ENCODE measurements at regions not wholly inside any gene's neighbourhood (a gene's known extent, or its start where the extent isn't known, plus 50 kb on each side); places are given as distances from the start of the nearest gene placed in this dataset.

DNA sequence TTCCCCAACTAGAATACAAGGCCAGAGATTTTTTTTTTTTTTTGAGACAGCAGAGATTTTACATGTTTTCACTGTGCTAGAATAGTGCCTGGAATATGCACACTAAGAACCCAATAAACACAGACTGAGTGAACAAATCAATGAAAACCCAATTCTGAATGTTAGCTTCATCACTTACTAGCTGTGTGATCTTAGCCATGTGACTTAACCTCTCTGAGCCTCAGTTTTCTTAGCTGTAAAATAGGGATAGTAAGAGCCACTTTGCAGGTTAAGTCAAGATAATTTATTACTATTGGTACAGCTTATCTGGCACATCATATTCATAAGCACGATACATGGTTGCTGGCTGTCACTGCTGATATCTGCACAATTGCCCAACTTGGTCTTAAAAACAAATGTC lies 140.6 kb downstream of the EN1 start:
- BruUV-seq (replicated peaks): no TSS peak
- DNase-seq (ENCODE audit: low spot score): no peak
- ChIA-PET POLR2A (ENCODE audit: low non-redundant PET) (no interaction called here), CTCF (no interaction called here)
- intact Hi-C loops (cut with micrococcal nuclease; ENCODE audit: unreplicated experiment): no loop called here
- Histone ChIP-seq H3K9me3 (ENCODE audit: low read depth, low read length, poor library complexity, severe bottlenecking) (no peaks in the 10 kb centered on the region), H3K4me3 (ENCODE audit: low read depth, low read length, poor library complexity, severe bottlenecking) (no peak overlapping the region), H3K27me3 (replicated peaks; ENCODE audit: insufficient read depth, low read depth, low read length, poor library complexity) (no peaks in the 10 kb centered on the region), H3K36me3 (ENCODE audit: insufficient read depth, low read length, poor library complexity, severe bottlenecking) (no peaks in the 10 kb centered on the region), H3K27ac (ENCODE audit: low read depth, low read length, poor library complexity, severe bottlenecking) (no peak overlapping the region), H3K4me1 (ENCODE audit: insufficient read depth, low read length, poor library complexity, severe bottlenecking) (no peaks in the 10 kb centered on the region)
- TF ChIP-seq EZH2 (IDR thresholded peaks at IDR 0.05; ENCODE audit: borderline replicate concordance, low read depth, low read length, poor library complexity, severe bottlenecking): no peak
- TF ChIP-seq, protein P1, sequence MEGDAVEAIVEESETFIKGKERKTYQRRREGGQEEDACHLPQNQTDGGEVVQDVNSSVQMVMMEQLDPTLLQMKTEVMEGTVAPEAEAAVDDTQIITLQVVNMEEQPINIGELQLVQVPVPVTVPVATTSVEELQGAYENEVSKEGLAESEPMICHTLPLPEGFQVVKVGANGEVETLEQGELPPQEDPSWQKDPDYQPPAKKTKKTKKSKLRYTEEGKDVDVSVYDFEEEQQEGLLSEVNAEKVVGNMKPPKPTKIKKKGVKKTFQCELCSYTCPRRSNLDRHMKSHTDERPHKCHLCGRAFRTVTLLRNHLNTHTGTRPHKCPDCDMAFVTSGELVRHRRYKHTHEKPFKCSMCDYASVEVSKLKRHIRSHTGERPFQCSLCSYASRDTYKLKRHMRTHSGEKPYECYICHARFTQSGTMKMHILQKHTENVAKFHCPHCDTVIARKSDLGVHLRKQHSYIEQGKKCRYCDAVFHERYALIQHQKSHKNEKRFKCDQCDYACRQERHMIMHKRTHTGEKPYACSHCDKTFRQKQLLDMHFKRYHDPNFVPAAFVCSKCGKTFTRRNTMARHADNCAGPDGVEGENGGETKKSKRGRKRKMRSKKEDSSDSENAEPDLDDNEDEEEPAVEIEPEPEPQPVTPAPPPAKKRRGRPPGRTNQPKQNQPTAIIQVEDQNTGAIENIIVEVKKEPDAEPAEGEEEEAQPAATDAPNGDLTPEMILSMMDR (conservative IDR thresholded peaks at IDR 0.05; ENCODE audit: low read depth, low read length): no peak

DNA sequence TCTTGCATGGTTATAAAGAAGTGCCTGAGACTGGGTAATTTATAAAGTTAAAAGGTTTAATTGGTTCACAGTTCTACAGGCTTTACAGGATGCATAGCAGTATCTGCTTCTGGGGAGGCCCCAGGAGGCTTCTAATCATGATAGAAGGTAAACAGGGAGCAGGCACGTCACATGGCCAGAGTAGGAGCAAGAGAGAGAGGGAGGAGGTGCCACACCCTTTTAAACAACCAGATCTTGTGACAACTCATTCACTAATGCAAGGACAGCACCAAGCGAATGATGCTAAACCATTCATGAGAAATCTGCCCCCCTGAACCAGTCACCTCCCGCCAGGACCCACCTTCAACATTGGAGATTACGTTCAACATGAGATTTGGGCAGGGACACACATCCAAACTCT lies 141.1 kb downstream of the EN1 start:
- H3K27me3 ChIP-seq (replicated peaks; ENCODE audit: insufficient read depth, low read depth, low read length, poor library complexity): no peaks in the 10 kb centered on the region
- POLR2A ChIA-PET (ENCODE audit: low non-redundant PET): no interaction called here
- intact Hi-C loops (cut with micrococcal nuclease; ENCODE audit: unreplicated experiment): no loop called here
- H3K27ac ChIP-seq (ENCODE audit: low read depth, low read length, poor library complexity, severe bottlenecking): no peak overlapping the region
- no peaks in the 10 kb centered on the region for H3K4me1 ChIP-seq (ENCODE audit: insufficient read depth, low read length, poor library complexity, severe bottlenecking)
- BruUV-seq (replicated peaks): no TSS peak
- no peaks in the 10 kb centered on the region for H3K9me3 ChIP-seq (ENCODE audit: low read depth, low read length, poor library complexity, severe bottlenecking)
- CTCF ChIA-PET: no interaction called here
- no peaks in the 10 kb centered on the region for H3K36me3 ChIP-seq (ENCODE audit: insufficient read depth, low read length, poor library complexity, severe bottlenecking)
- H3K4me3 ChIP-seq (ENCODE audit: low read depth, low read length, poor library complexity, severe bottlenecking): no peak overlapping the region
- no peak for DNase-seq (ENCODE audit: low spot score)
- TF ChIP-seq, protein P1 (conservative IDR thresholded peaks at IDR 0.05; ENCODE audit: low read depth, low read length): no peak
- no peak for TF ChIP-seq EZH2 (IDR thresholded peaks at IDR 0.05; ENCODE audit: borderline replicate concordance, low read depth, low read length, poor library complexity, severe bottlenecking)

DNA sequence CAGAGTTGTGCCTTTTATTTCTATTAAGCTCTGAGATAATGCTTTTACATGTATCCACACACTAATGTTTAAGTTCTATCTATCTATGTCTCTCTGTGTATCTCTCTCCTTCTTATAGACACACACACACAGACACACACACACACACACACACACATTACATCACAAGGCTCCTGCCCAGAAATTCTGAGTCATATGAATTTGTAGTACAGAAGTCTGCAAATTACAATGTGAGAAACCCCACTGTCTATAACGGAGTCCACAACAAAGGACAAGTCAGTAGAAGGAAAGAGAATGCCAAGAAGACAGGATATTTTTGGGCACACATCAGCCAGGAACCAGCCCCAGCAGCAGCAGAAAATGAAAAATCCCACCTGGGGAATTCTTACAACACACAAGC lies 142.4 kb downstream of the EN1 start:
- no peak overlapping the region for H3K27ac ChIP-seq (ENCODE audit: low read depth, low read length, poor library complexity, severe bottlenecking)
- ChIA-PET CTCF (no interaction called here), POLR2A (ENCODE audit: low non-redundant PET) (interaction anchor here (0.7 kb wide), 1 partner anchor 18 kb away, joined by 5 read pairs; no protein-coding TSS in a partner anchor)
- no peaks in the 10 kb centered on the region for H3K27me3 ChIP-seq (replicated peaks; ENCODE audit: insufficient read depth, low read depth, low read length, poor library complexity)
- no peak overlapping the region for H3K4me3 ChIP-seq (ENCODE audit: low read depth, low read length, poor library complexity, severe bottlenecking)
- TF ChIP-seq, protein P1 (conservative IDR thresholded peaks at IDR 0.05; ENCODE audit: low read depth, low read length): no peak
- no peak for TF ChIP-seq EZH2 (IDR thresholded peaks at IDR 0.05; ENCODE audit: borderline replicate concordance, low read depth, low read length, poor library complexity, severe bottlenecking)
- BruUV-seq (replicated peaks): no TSS peak
- no peak for DNase-seq (ENCODE audit: low spot score)
- intact Hi-C loops (cut with micrococcal nuclease; ENCODE audit: unreplicated experiment): no loop called here
- H3K9me3 ChIP-seq (ENCODE audit: low read depth, low read length, poor library complexity, severe bottlenecking): no peaks in the 10 kb centered on the region
- no peaks in the 10 kb centered on the region for H3K4me1 ChIP-seq (ENCODE audit: insufficient read depth, low read length, poor library complexity, severe bottlenecking)
- H3K36me3 ChIP-seq (ENCODE audit: insufficient read depth, low read length, poor library complexity, severe bottlenecking): no peaks in the 10 kb centered on the region

Data from A673 (cell line).